NCI-H460 (cell line): ENCODE measurements at regions not wholly inside any gene's neighbourhood (a gene's known extent, or its start where the extent isn't known, plus 50 kb on each side); places are given as distances from the start of the nearest gene placed in this dataset.
"Not testable (repeated sequence)": the region's sequence is repeated elsewhere in the genome, so short reads cannot be mapped to it uniquely, and the experiment has no call there.

Experiments used
- DNase-seq: peaks from one replicate; pipeline ENCODE4 v3.0.0-alpha.2; 2016; ENCODE audit warnings: low read depth; ENCODE audit errors: extremely low read depth

DNA sequence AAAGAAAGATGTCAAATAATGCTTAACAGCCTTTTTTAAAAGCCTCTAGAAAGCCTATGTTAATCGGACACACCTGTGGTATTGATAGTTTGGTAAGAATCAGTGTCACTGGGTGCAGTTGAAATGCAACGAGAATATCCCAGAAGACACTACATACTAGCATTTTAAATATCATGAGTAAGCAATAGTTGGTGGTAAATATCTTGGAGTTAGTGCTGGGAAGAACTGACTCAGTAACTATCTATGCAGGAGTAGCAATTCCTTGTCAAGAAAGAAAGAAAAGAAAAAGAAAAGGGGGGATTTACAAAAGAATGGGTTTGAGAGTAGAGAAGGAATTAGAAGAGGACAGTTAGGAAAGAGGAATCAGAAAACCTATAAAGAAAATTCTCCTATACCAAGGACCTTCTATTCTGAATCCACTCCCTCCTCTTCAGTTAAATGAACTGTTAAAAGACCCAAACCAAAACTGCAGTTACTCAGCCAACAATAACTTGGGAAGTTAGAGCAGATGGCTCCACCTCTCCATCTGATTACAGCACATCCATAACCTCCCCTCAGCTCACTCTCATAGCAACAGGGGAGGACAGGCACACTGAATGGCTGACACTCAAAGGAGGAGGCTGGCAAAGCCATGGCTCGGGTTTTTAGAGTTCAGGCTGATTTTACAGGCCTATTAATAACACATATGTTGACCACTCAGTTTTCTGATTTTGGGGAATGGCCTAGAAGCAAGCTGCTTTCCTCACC, 207.6 kb upstream of the MDFIC2 start:
- DNase-seq, result no peak

- no peak for DNase-seq
Observed at GRCh38 chr3:70519026-70519425, 206.6 kb upstream of the MDFIC2 start.

DNA sequence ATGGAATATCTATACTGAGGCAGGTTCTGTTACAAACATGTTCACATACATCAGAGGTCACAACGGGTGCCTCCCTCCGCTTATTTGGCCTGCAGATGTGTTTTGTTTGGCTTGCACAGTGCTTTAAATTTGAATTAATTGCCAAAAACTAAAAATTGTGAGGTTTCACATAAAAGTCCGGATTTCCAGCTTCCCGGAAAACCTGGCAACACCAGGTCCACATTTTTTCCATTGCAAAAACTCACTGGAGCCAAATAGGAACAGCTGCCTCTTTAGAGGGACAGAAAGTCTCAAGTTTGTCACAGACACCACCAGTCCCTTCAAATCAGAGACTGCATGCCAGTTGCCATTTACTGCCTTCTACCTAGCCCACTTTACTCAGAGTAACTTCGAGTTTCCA, 205.9 kb upstream of the MDFIC2 start:
- no peak for DNase-seq

DNA sequence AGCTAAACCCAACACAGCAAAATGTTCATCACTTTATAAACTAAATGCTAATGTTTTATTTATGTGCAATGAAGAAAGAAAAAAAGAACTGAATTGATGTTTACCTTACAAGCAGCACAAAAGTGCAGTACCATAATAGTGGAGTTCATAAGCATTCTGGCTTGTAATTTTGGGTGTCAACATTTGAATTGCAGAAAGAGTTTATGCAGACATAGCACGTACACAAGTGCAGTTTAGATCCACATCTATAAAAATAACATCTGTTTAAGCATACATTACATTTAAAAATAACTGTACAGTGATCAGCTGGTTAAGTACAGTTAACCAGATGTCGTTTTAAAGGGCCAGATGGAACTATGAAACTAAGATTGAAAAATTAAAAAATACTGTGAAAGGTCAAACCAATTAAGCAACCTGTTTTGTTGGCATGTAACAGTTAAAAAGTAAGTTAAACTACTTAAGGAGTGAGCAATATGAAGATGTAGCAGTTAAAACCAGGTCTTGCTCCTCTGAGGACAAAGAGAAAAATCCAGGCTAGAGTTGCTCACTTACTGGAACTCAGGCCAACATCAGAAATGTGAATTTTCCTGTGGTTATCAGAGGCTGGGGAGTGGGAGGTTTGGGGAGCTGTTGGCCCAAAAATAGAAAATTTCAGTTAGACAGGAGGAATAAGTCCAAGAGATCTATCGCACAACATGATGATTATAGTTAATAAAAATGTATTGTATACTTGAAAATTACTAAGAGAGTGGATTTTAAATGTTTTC, 204.9 kb upstream of the MDFIC2 start:
- no peak for DNase-seq

GRCh38 chr3:70516076-70516475, 203.6 kb upstream of the MDFIC2 start:
- no peak for DNase-seq

GRCh38 chr3:70507486-70507885, 195.0 kb upstream of the MDFIC2 start:
- no peak for DNase-seq

DNA sequence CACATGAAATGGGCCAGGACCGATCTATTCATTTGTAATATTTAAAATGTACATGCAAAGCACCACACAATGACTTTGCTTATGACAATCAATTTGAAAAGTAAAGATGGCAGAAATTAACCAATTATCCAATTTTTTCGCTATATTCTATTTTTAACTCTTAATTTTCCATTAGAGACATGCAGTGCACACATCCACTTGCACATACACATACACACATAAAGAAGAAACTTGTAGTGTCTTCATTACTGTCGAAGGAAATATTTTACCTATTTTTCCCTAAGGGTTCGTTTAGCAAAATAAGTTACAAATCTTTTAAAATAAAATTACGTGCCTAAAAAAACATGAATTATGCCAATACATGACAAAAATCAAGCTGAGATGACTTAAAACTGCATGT, 194.3 kb upstream of the MDFIC2 start:
- no peak for DNase-seq

GRCh38 chr3:70501561-70501960, 189.1 kb upstream of the MDFIC2 start:
- DNase-seq, result no peak

GRCh38 chr3:70488816-70489215, 176.4 kb upstream of the MDFIC2 start:
- DNase-seq, result no peak

- no peak for DNase-seq
Observed at GRCh38 chr3:70488131-70488530, 175.7 kb upstream of the MDFIC2 start.

DNA sequence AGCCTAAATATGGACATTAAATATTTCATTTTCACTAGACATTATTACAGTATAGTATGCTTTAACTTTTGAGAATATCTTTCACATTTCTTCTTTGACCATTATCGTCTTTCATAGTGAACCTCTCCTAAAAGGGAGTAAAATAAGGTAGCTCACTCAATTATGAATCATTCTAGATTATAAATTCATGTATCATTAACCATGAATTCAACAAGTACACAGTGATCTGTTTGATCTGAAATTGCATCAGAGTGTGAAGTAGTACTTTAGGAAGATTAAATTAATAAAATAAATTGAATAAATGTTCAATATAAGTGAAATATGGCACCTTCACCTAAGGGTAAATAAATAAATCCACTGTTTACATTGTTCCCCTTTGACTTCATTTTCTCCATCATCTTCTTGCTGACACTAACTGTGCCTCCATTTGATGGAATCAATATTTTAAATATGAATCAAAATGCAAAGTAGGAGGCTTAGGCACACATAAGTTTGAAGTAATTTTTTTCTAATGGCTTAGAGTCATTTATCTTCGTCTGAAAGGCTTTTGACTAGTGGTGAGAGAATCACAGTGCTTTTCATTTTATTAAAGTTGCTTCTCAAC, 174.1 kb upstream of the MDFIC2 start:
- DNase-seq, result no peak

- no peak for DNase-seq
Observed at GRCh38 chr3:70476174-70476573, 163.7 kb upstream of the MDFIC2 start.

- DNase-seq, result no peak
Observed at GRCh38 chr3:70471464-70472342, 159.3 kb upstream of the MDFIC2 start.

DNA sequence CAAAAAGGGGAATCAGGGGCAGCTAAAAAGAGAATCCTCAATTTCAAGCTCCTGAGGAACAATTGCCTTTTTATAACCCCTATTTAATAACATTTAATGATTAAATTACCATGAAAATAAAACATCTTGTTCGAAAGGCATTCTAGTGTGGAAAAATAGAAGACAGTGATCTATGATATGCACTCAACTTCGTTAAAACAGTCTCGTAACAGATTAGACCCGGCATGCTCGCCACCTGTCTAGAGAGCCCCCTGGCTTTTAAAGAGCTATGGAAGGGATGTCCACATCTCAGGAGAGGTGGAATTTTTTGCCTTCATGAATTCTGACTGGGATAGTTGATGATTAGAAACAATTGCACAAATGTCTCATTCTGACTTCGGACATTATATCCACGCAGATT, 153.7 kb upstream of the MDFIC2 start:
- DNase-seq, result no peak

DNA sequence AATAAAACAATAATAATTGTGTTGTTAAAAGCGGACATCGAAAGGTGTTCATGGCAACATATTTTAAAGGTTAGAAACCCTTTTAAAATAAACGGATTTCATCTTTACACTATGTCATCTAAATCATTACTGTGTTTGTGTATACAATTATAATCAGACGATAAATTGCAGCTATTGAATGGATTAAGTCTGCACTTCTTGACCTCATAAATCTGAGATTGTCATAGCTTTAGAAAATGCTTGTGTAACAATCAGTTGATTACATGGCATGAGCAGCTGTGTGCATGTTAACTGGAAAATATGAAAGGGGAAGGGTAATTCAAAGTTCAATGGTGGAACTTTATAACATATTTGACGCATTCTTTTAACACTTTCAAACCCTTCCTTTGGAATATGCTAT, 152.4 kb upstream of the MDFIC2 start:
- DNase-seq, result no peak

- DNase-seq, result no peak
Observed at GRCh38 chr3:70464465-70464864, 152.0 kb upstream of the MDFIC2 start.

DNA sequence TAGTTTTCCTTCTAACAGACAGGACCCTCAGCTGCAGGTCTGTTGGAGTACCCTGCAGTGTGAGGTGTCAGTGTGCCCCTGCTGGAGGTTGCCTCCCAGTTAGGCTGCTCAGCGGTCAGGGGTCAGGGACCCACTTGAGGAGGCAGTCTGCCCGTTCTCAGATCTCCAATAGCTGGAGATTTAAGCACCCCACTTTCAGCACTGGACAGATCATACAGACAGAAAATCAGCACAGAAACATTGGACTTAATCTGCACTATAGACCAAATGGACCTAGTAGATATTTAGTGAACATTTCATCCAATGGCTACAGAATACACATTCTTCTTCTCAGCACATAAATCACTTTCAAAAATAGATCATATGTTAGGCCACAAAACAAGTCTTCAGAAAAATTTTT, 137.8 kb upstream of the MDFIC2 start:
- not testable (repeated sequence) for DNase-seq

GRCh38 chr3:70435422-70435821, 123.0 kb upstream of the MDFIC2 start:
- DNase-seq, result not testable (repeated sequence)

GRCh38 chr3:70433091-70433490, 120.7 kb upstream of the MDFIC2 start:
- no peak for DNase-seq

DNA sequence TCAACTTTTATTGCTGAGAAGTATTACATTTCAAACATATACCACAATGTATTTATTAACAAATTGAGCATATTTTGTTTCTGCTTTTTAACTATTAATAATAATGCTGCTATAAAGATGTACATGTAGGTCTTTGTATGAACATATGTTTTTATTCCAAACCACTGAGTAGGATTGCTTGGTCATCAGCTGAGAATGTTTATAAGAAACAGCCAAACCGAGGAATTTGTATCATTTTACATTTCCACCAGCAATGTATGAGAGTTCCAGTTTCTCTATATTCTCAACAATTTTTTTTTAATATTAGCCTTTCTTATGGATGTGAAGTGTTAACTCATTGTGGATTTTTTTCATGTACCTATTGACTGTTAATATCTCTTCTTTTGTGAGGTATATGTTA, 119.5 kb upstream of the MDFIC2 start:
- no peak for DNase-seq

GRCh38 chr3:70426071-70426470, 113.6 kb upstream of the MDFIC2 start:
- DNase-seq, result no peak
